Natural killer cell (primary cell): ENCODE measurements at regions not wholly inside any gene's neighbourhood (a gene's known extent, or its start where the extent isn't known, plus 50 kb on each side); places are given as distances from the start of the nearest gene placed in this dataset.

Source experiments
- ATAC-seq, 3 donors: fragments of 150-1000 bp in 2 of 3; fragments of 200-7000 bp in 1 of 3; cut with Tn5 transposase; 1 replicate in 1 of 3; 2 replicates in 2 of 3; pipeline ENCODE4 v1.10.0; 2021; ENCODE audit warnings: mild to moderate bottlenecking in 2 of 3, moderate library complexity in 2 of 3
- DNase-seq, 2 donors: peaks; one replicate each; pipeline versions ENCODE4 v3.0.0 to v3.0.0-alpha.2; 2013 to 2021; ENCODE audit warnings: mixed read lengths in 1 of 2
- H3K27ac ChIP-seq: one replicate; pipeline ENCODE4 v1.5.1; 2013; ENCODE audit warnings: mild to moderate bottlenecking, low read length
- H3K27me3 ChIP-seq: one replicate; pipeline ENCODE4 v1.6.1; 2013; ENCODE audit warnings: low read length; ENCODE audit not compliant: control insufficient read depth, insufficient read depth
- H3K36me3 ChIP-seq: one replicate; pipeline ENCODE4 v1.6.1; 2013; ENCODE audit warnings: low read length; ENCODE audit not compliant: control insufficient read depth, insufficient read depth
- H3K4me1 ChIP-seq: one replicate; pipeline ENCODE4 v1.6.1; 2013; ENCODE audit warnings: low read length; ENCODE audit not compliant: control insufficient read depth, insufficient read depth
- H3K4me3 ChIP-seq: one replicate; pipeline ENCODE4 v1.5.1; 2013; ENCODE audit warnings: low read length
- H3K9me3 ChIP-seq: one replicate; pipeline ENCODE4 v1.6.1; 2013; ENCODE audit warnings: low read length; ENCODE audit not compliant: control insufficient read depth, insufficient read depth
- H3K27ac Mint-ChIP-seq, 2 donors: one replicate each; pipeline ENCODE4 v1.8.0; 2022; ENCODE audit warnings: mild to moderate bottlenecking in 2 of 2, mixed read lengths in 2 of 2, moderate library complexity in 1 of 2
- H3K27me3 Mint-ChIP-seq, 2 donors: one replicate each; pipeline ENCODE4 v1.8.0; 2022; ENCODE audit warnings: low read depth in 2 of 2, mixed read lengths in 2 of 2
- H3K36me3 Mint-ChIP-seq: one replicate; pipeline ENCODE4 v1.8.0; 2022; ENCODE audit warnings: mixed read lengths
- H3K4me1 Mint-ChIP-seq, 2 donors: one replicate each; pipeline ENCODE4 v1.8.0; 2022; ENCODE audit warnings: mixed read lengths in 2 of 2
- H3K4me3 Mint-ChIP-seq: one replicate; pipeline ENCODE4 v1.8.0; 2022; ENCODE audit warnings: mild to moderate bottlenecking, moderate library complexity, mixed read lengths
- H3K9me3 Mint-ChIP-seq, 2 donors: one replicate each; pipeline ENCODE4 v1.8.0; 2022; ENCODE audit warnings: mixed read lengths in 2 of 2
- WGBS: methylation state at CpG from one replicate; pipeline ENCODE4 v1.1.7; 2013; ENCODE audit warnings: missing lambda C conversion rate; ENCODE audit not compliant: insufficient coverage; 5-methylcytosine and 5-hydroxymethylcytosine counted together
- intact Hi-C: fragments of 100-400 bp; cut with micrococcal nuclease; formaldehyde crosslinking; loops from one replicate; pipeline ENCODE4 v1.14.2; 2022
- TF ChIP-seq, protein P1 (sequence below): fragments of 200-600 bp; IDR thresholded peaks from one replicate; pipeline ENCODE4 v1.8.0; 2022; ENCODE audit warnings: antibody characterized with exemption

DNA sequence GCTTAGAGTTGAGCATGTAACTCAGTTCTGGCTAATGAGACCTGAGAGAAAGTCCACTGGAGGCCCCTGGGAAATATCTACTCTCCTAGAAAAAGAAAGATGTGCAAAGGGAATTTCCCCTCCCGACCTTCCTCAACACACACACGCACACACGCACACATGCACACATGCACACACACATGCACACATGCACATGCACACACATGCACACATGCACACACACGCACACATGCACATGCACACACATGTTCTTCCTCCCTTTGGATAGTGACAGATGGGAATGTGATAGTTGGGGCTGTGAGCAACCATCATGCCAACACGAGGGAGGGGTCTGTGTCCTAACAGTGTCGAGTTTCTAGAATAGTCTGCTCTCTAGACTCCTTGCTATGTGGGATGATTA lies 148.2 kb upstream of the EGFLAM start:
- no peaks in the 10 kb centered on the region for H3K4me1 ChIP-seq
- Mint-ChIP-seq H3K4me1 (no peaks in the 10 kb centered on the region), H3K27ac (no peak overlapping the region), H3K9me3 (peaks cover 0 to 2% of the 10 kb centered on the region in 2 donors), H3K27me3 (no peaks in the 10 kb centered on the region), H3K36me3 (no peaks in the 10 kb centered on the region), H3K4me3 (no peak overlapping the region)
- DNase-seq (no peak), ATAC-seq (no peak)
- TF ChIP-seq, protein P1, sequence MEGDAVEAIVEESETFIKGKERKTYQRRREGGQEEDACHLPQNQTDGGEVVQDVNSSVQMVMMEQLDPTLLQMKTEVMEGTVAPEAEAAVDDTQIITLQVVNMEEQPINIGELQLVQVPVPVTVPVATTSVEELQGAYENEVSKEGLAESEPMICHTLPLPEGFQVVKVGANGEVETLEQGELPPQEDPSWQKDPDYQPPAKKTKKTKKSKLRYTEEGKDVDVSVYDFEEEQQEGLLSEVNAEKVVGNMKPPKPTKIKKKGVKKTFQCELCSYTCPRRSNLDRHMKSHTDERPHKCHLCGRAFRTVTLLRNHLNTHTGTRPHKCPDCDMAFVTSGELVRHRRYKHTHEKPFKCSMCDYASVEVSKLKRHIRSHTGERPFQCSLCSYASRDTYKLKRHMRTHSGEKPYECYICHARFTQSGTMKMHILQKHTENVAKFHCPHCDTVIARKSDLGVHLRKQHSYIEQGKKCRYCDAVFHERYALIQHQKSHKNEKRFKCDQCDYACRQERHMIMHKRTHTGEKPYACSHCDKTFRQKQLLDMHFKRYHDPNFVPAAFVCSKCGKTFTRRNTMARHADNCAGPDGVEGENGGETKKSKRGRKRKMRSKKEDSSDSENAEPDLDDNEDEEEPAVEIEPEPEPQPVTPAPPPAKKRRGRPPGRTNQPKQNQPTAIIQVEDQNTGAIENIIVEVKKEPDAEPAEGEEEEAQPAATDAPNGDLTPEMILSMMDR: no peak
- H3K4me3 ChIP-seq: no peak overlapping the region
- H3K36me3 ChIP-seq: no peaks in the 10 kb centered on the region
- H3K27me3 ChIP-seq: no peaks in the 10 kb centered on the region
- no peaks in the 10 kb centered on the region for H3K9me3 ChIP-seq
- intact Hi-C loops: no loop called here
- WGBS: 87% methylated on average over 5 of the region's 6 CpGs
- no peak overlapping the region for H3K27ac ChIP-seq

- no peak overlapping the region for H3K4me3 Mint-ChIP-seq
Measured at GRCh38 chr5:38107096-38107495, 151.3 kb upstream of the EGFLAM start.

GRCh38 chr5:38105801-38106200 lies 152.6 kb upstream of the EGFLAM start:
- Histone ChIP-seq H3K36me3 (no peaks in the 10 kb centered on the region), H3K9me3 (no peaks in the 10 kb centered on the region), H3K27ac (no peak overlapping the region), H3K4me3 (no peak overlapping the region), H3K4me1 (no peaks in the 10 kb centered on the region), H3K27me3 (no peaks in the 10 kb centered on the region)
- no peak for ATAC-seq
- Mint-ChIP-seq H3K4me3 (no peak overlapping the region), H3K27ac (no peak overlapping the region), H3K36me3 (no peaks in the 10 kb centered on the region), H3K4me1 (no peaks in the 10 kb centered on the region), H3K27me3 (no peaks in the 10 kb centered on the region), H3K9me3 (peaks cover under 1 to 2% of the 10 kb centered on the region in 2 donors)
- DNase-seq: no peak
- TF ChIP-seq, protein P1: no peak
- intact Hi-C loops: no loop called here
- WGBS: 77% methylated on average over 4 of the region's 4 CpGs

More at GRCh38 chr5:38107096-38107495, 151.3 kb upstream of the EGFLAM start:
- H3K9me3 Mint-ChIP-seq: no peaks in the 10 kb centered on the region
- intact Hi-C loops: no loop called here
- ATAC-seq: no peak
- Histone ChIP-seq H3K27me3 (no peaks in the 10 kb centered on the region), H3K36me3 (no peaks in the 10 kb centered on the region), H3K9me3 (no peaks in the 10 kb centered on the region), H3K4me3 (no peak overlapping the region), H3K27ac (no peak overlapping the region), H3K4me1 (no peaks in the 10 kb centered on the region)
- TF ChIP-seq, protein P1: no peak
- DNase-seq: no peak
- WGBS: 88% methylated on average over 6 of the region's 6 CpGs
- H3K36me3 Mint-ChIP-seq: no peaks in the 10 kb centered on the region
- H3K27ac Mint-ChIP-seq: no peak overlapping the region
- H3K4me1 Mint-ChIP-seq: no peaks in the 10 kb centered on the region
- H3K27me3 Mint-ChIP-seq: no peaks in the 10 kb centered on the region

DNA sequence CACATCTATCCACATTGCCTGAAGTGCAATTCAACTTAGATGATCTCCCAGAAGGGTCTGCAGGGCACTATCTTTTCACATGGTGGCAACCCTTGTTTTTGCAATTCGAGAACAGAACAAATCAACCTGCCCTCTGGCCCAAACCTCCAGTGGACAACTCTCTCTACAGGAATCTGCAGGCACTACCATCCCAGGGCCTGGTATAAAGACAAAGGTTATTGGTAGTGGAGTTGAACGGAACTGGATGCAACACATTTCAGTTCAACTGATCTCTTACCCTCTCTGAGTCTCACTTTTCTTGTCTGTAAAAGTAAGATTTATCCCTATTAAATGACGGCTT lies 153.2 kb upstream of the EGFLAM start:
- Mint-ChIP-seq H3K27ac (no peak overlapping the region), H3K4me1 (no peaks in the 10 kb centered on the region), H3K27me3 (no peaks in the 10 kb centered on the region), H3K9me3 (peaks cover 3% of the 10 kb centered on the region in 2 donors), H3K4me3 (no peak overlapping the region), H3K36me3 (no peaks in the 10 kb centered on the region)
- Histone ChIP-seq H3K4me1 (no peaks in the 10 kb centered on the region), H3K27ac (no peak overlapping the region), H3K9me3 (no peaks in the 10 kb centered on the region), H3K4me3 (no peak overlapping the region), H3K36me3 (no peaks in the 10 kb centered on the region), H3K27me3 (no peaks in the 10 kb centered on the region)
- DNase-seq: no peak
- WGBS: 86% methylated on average over 2 of the region's 3 CpGs
- intact Hi-C loops: no loop called here
- no peak for ATAC-seq
- TF ChIP-seq, protein P1: no peak
